ENCODE measurements at regions not wholly inside any gene's neighbourhood (a gene's known extent, or its start where the extent isn't known, plus 50 kb on each side); places are given as distances from the start of the nearest gene placed in this dataset.

DNA sequence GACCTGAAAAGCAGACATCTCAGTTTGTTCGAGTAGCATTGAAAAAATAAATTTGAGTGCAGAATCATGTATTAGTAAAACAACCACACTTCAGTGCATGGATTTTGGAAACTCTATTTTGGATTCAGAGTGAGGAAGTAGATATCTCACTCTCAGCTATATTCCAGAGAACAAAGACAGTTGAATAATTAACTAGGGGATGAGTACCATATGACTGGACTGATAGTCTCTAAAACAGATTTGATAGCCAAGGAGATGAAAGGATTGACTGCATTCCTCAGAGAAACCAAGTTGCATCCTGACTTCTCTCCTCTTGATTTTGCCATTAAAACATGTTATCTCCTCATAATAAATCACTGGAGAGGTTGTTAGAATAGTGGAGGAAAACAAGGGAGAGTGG lies 268.4 kb upstream of the SP4 start:
- Histone ChIP-seq H3K36me3 (no peaks in the 10 kb centered on the region), H3K4me3 (ENCODE audit: low read depth, low read length) (no peak overlapping the region), H3K27ac (no peak overlapping the region), H3K27me3 (ENCODE audit: insufficient read depth, low read depth, severe bottlenecking) (peaks cover 12% of the 10 kb centered on the region), H3K9me3 (ENCODE audit: severe bottlenecking) (no peaks in the 10 kb centered on the region)
- no peak for DNase-seq
- TF ChIP-seq, protein P1, sequence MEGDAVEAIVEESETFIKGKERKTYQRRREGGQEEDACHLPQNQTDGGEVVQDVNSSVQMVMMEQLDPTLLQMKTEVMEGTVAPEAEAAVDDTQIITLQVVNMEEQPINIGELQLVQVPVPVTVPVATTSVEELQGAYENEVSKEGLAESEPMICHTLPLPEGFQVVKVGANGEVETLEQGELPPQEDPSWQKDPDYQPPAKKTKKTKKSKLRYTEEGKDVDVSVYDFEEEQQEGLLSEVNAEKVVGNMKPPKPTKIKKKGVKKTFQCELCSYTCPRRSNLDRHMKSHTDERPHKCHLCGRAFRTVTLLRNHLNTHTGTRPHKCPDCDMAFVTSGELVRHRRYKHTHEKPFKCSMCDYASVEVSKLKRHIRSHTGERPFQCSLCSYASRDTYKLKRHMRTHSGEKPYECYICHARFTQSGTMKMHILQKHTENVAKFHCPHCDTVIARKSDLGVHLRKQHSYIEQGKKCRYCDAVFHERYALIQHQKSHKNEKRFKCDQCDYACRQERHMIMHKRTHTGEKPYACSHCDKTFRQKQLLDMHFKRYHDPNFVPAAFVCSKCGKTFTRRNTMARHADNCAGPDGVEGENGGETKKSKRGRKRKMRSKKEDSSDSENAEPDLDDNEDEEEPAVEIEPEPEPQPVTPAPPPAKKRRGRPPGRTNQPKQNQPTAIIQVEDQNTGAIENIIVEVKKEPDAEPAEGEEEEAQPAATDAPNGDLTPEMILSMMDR (IDR thresholded peaks at IDR 0.05; ENCODE audit: low read depth, low read length): no peak

DNA sequence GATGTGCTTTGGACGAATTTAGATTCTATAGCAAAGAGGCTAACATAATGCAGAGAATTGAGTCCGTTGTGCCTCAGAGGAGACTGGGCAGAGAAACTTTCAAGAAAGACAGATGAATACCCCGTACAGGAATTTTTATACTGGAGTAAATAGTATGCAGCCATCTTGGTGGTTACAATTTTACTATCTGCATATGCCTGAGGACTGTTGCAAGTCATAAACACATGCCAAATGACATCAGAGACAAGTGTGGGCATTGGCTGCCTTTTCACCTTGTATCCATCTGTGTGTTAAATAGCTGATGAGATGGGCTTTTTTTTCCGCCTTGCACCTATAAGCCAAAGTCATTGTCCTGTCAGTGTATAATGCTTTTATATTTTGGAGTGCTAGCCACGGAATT lies 267.5 kb upstream of the SP4 start:
- Histone ChIP-seq H3K27me3 (ENCODE audit: insufficient read depth, low read depth, severe bottlenecking) (peaks cover 14% of the 10 kb centered on the region), H3K9me3 (ENCODE audit: severe bottlenecking) (no peaks in the 10 kb centered on the region), H3K4me3 (ENCODE audit: low read depth, low read length) (no peak overlapping the region), H3K27ac (no peak overlapping the region), H3K36me3 (no peaks in the 10 kb centered on the region)
- no peak for DNase-seq
- TF ChIP-seq, protein P1 (IDR thresholded peaks at IDR 0.05; ENCODE audit: low read depth, low read length): no peak

DNA sequence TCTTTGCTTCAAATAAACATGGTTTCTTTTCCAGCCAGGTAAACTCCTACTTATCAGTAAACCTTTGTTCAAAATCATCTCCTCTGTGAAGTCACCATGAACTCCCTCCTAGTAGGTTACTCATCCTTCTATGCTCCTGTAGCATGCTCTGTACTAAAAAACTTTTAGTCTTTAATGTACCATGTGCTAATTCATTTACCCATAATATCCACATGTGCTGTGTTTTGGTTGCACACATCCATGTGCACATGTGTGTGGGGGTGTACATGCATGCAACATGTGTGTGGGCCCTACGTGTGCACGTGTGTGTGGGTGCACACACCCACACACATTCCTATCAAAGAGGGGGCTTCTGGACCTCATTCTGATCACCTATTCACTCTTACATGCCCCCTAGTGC lies 259.9 kb upstream of the SP4 start:
- no peak overlapping the region for H3K27ac ChIP-seq
- H3K27me3 ChIP-seq (ENCODE audit: insufficient read depth, low read depth, severe bottlenecking): peaks cover 21% of the 10 kb centered on the region
- H3K36me3 ChIP-seq: no peaks in the 10 kb centered on the region
- H3K9me3 ChIP-seq (ENCODE audit: severe bottlenecking): no peaks in the 10 kb centered on the region
- DNase-seq: no peak
- no peak overlapping the region for H3K4me3 ChIP-seq (ENCODE audit: low read depth, low read length)
- TF ChIP-seq, protein P1 (IDR thresholded peaks at IDR 0.05; ENCODE audit: low read depth, low read length): no peak

DNA sequence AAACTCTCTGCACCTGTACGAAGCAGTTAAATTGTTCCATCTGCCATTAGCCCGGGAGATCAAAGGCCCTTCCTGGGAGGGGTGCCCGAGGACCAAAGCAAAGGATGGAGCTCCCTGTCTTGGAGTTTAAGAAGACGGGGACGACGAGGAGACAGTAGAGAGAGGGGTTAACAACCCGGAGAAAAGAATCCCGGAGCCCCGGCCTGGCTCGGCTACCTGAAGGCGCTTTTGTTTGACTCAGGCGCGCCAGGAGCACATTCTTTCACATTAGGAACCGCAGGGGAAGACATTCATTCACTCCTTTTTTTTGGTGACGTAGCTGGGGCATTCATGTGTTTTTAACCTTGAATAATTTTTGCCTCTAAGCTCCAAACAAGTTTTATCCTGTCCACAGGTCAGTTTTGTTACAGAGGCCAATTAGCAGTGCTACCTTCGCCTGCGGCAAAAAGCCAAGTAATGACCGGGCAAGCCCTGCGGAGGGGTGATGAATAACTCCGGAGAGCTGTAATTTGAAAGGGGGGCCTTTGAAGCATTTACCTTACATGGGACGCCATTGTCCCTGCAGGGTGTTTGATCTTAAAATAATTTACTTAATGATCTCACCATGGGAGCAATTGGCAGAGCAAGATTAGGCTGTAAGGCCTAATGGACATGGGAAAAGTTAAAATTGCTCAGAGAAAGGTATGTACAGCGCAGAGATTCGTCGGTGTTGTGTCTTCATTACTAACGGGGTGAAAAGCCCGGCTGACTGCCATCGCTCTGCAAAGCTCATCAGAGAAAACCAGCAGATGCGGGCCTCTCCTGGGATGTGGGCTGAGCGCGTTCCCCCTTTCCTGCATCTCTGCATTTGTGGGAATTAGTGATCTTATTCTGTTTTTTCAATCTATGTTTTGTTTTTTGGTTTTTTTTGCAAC lies 258.0 kb upstream of the SP4 start:
- no peak for DNase-seq

DNA sequence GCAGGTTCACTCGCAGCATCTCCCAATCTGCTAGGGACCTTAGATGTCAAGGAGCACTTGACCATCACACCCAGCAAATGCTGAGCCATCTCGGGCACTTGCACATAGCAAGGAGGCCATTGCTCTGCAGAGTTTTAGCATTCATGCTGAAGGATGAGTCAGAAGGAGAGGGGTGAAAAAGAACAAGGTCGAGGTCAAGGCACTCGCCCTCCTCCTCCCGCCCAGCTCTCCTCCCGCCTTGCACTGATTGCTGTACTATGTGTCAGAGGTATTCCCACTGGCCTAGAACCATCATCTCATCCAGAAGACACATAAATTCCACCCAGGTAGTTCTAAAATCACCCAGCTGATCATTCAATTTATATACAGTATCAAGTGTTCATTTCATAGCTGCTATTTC lies 255.1 kb upstream of the SP4 start:
- H3K9me3 ChIP-seq (ENCODE audit: severe bottlenecking): no peaks in the 10 kb centered on the region
- H3K27ac ChIP-seq: no peak overlapping the region
- DNase-seq: no peak
- H3K36me3 ChIP-seq: no peaks in the 10 kb centered on the region
- H3K27me3 ChIP-seq (ENCODE audit: insufficient read depth, low read depth, severe bottlenecking): peaks cover 13% of the 10 kb centered on the region
- H3K4me3 ChIP-seq (ENCODE audit: low read depth, low read length): no peak overlapping the region
- TF ChIP-seq, protein P1 (IDR thresholded peaks at IDR 0.05; ENCODE audit: low read depth, low read length): no peak

More for the DNA sequence above, 258.0 kb upstream of the SP4 start:
- TF ChIP-seq, protein P1 (IDR thresholded peaks at IDR 0.05; ENCODE audit: low read depth, low read length): no peak
- Histone ChIP-seq H3K27me3 (ENCODE audit: insufficient read depth, low read depth, severe bottlenecking) (peaks cover 21% of the 10 kb centered on the region), H3K4me3 (ENCODE audit: low read depth, low read length) (no peak overlapping the region), H3K9me3 (ENCODE audit: severe bottlenecking) (no peaks in the 10 kb centered on the region), H3K36me3 (no peaks in the 10 kb centered on the region), H3K27ac (no peak overlapping the region)

Data from WERI-Rb-1 (cell line).